DMS79 (cell line): ENCODE measurements at regions not wholly inside any gene's neighbourhood (a gene's known extent, or its start where the extent isn't known, plus 50 kb on each side); places are given as distances from the start of the nearest gene placed in this dataset.
"Not testable (repeated sequence)": the region's sequence is repeated elsewhere in the genome, so short reads cannot be mapped to it uniquely, and the experiment has no call there.

Experiments
- DNase-seq: peaks from one replicate; lab custom pipeline; 2025; lab: John Stamatoyannopoulos, UW

- DNase-seq: no peak
Observed at GRCh38 chr11:71098776-71099175, 153.6 kb downstream of the SHANK2 start.

DNA sequence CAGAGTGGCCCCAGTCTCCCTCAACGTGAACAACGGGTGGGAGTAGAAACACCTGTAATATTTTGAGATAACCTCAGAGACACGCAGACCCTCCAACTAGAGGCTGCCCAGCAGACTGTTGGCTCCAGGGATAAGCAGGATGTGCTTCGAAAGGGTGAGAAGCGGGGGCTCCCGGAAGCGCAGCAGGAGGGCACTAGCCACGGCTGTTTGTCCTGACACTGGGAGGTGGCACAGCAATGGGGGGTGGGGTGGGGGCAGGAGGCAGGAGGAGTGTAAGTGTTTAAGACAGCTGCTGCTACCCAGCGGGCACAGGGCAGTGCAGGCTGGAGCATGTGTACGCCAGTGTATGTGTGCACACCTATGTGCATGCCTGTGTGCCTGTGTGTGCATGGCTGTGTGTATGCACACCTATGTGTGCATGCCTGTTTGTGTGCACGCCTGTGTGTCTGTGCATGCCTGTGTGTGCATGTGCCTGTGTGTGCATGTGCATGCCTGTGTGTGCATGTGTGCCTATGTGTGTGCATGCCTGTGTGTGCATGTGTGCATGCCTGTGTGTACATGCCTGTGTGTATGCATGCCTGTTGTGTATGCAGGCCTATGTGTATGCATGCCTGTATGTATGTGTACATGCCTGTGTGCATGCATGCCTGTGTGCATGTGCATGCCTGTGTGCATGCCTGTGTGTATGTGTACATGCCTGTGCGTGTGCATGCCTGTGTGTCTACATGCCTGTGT lies 154.7 kb downstream of the SHANK2 start:
- no peak for DNase-seq

DNA sequence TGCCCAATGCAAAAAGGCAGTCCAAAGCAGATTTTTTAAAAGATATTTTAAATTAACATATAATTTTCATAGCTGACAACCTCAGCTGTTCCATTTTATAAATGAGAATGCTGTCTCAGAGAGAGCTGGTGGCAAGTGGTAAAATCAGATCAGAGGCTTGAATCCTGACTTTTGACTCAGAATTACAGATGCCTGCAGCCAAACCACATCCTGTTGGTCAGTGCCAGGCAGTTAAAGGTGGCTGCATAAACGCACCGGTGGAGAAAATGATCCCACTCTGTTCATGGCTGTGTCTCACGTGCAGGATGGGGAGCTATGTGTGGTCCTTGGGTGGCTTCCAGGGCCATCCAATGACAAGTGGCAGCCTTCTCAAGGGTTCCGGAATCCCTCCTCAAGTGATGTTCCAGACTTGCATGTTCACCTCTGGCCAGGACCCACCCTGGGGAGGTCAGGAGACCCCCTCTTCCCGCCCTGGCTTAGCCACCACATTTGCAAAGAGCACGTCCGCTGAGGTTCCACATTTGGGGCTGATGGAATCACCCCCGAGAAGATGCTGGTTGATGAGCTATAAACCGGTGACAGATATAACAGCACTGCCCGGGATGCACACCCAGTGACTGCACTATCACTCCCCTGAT lies 155.5 kb downstream of the SHANK2 start:
- no peak for DNase-seq

- DNase-seq: peak; percentile 95
Observed at GRCh38 chr11:71095294-71095850, 157.0 kb downstream of the SHANK2 start.

GRCh38 chr11:71094296-71095077 lies 157.9 kb downstream of the SHANK2 start:
- DNase-seq: no peak

DNA sequence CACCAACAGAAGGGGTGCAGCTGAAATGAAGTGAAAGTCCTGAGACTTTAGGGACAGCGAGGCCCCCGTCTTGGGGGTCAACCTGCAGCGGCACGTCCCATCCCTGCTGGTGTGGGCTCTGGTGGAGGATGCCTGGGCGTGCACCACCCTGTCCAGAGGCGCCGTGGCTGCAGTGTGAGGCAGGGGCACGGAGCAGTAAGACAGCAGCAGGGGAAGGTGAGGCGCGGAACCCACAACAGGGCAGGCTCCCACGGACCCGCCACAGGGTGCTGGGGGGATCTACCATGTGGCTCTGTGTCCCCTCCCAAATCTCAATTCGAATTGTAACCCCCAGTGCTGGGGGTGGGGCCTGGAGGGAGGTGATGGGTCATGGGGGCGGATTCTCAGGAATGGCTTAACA lies 158.6 kb downstream of the SHANK2 start:
- no peak for DNase-seq

DNA sequence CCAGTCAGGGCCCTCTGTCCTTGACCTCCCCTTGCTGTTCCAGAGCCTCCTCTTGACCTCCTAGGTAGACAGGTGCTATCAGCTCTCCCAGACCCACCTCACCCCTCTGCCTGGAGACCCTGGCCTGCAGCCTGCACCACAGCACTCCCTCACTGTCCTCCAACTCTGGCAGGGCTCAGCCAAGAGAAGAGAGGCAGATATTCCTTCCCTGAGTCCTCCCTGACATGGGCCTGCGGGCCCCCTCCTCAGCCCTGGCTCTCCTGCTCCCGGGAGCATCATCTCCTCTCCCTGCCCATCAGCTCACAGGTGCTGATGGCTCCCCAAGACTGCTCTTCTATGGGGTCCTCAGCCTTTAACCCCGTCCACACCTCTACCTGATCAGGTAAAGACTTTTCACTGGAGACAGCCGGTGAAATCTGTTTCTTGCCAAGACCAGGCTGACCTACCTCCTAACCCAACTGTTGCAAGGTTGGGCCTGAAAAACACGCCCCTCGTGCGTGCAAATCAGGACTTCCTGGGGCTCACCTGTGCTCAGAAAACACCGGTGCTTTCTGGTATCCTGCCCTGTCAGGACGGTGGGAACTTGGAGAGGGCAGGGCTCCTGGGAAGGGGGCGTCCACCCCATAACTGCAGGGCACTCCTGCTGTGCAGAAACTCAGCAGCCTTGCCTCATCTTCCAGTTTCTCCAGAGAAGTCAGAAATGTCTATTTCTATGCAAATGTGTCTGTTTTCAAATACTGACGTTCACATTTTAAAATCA lies 160.7 kb downstream of the SHANK2 start:
- DNase-seq: no peak

GRCh38 chr11:71089571-71089970 lies 162.8 kb downstream of the SHANK2 start:
- no peak for DNase-seq

- not testable (repeated sequence) for DNase-seq
Observed at GRCh38 chr11:71088314-71089215, 163.8 kb downstream of the SHANK2 start.

GRCh38 chr11:71086687-71087258 lies 165.6 kb downstream of the SHANK2 start:
- peak; percentile 78 for DNase-seq

DNA sequence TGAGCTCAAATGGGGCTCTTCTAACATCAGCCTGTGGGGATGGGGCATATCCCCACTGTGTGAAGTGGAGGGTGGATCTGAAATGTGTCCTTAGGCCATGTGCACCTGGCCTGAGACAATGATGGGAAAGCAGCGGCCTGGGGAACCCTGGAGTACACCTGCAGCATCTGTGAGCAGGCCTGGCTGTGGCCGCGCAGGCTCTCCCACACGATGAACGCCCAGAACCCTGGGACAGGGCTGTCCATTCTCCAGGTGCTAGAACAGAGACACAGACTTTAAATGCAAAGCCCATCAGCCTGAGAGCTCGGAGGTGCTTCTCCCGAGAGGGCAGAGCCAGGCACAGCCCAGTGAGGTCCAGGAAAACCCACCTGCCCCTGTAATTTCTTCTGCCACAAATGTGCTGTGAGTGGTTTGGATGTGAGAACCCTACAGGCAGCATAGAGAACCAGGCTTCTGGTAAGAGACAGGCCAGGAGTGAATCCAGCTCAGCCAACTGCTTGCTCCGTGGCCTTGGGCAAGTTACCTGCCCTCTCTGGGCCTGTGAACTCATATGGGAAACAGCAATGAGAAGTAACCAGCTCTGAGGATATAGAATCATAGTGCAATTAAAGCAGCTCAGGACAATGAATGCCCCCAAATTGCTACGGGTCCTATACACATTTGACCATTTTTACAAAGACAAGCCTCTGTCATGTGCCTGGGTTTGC lies 167.9 kb downstream of the SHANK2 start:
- DNase-seq: no peak

GRCh38 chr11:71083105-71083504 lies 169.3 kb downstream of the SHANK2 start:
- no peak for DNase-seq

- DNase-seq: no peak
Observed at GRCh38 chr11:71082454-71082853, 169.9 kb downstream of the SHANK2 start.

DNA sequence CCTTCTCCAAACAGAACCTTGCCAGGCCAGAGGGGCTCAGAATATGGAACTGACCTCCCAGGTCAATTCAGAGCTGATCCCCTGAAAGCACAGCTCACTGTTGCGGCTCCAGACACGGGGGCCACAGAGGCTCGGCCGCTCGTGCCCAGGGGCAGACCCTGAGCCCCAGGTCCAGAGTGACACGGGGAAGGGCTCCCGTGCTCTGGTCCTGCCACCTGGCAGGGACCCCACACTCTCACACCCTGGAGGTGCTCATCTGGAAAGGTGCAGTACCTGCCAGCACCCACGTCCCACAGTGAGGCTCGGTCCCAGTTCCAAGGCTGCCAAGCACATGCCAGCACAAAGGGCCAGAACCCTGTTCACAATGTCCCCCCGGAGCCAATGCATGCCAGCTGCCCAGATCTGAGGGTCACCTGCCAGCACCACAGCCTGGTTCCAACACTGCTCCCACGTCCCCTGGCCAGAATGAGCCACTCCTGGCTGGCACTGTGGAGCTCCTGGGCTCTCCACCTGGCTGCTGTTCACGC lies 170.6 kb downstream of the SHANK2 start:
- no peak for DNase-seq

DNA sequence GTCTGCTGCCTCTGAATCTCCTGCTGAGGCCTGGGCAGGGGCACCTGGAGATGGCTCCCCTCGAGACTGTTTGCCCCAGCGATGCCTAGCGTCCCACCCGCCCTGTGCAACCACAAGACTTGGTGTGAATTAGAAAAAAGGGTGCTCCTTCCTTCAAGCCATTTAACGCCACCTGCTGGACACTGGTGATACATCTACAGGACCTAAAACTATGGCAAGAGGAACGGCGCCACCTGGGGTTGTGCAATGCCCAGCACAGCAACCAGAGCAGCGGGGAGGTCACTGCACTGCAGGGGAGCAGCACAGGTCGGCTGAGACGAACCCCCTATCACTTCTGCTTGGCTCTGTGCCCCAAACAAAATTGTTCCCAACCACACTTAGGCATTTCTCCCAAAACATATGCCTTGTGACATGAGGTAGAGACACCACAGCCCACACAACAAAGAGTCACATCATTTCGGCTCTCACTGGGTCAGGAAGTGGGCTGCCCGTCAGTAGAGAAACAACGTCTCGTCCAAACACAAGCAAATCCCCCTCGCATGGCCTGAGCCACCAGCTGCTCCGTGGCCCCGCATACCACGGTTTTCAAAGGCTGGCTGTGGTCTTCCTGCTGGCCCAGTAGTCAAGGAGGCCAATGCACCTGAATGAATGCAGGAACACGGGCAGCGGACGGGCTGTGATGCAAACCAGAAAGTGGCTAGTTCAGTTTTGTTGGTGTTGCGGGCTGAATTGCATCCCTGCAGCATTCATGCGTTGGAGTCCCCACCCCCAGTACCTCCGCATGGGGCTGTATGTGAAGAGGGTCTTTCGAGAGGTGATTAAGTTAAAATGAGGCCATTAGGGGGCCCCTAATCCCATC lies 171.9 kb downstream of the SHANK2 start:
- DNase-seq: peak; percentile 85

GRCh38 chr11:71079795-71080194 lies 172.6 kb downstream of the SHANK2 start:
- no peak for DNase-seq

- DNase-seq: no peak
Observed at GRCh38 chr11:71078482-71078881, 173.9 kb downstream of the SHANK2 start.

- no peak for DNase-seq
Observed at GRCh38 chr11:71076525-71077304, 175.7 kb downstream of the SHANK2 start.
